Endodermal cell (in vitro differentiated cells): ENCODE measurements at regions not wholly inside any gene's neighbourhood (a gene's known extent, or its start where the extent isn't known, plus 50 kb on each side); places are given as distances from the start of the nearest gene placed in this dataset.

Experiments used
- DNase-seq: peaks from one replicate; pipeline ENCODE4 v3.0.0-alpha.2; 2017
- H3K27ac ChIP-seq: 2 replicates; pipeline ENCODE4 v1.5.1; 2013; ENCODE audit warnings: mild to moderate bottlenecking, low read depth, low read length, moderate library complexity
- H3K27me3 ChIP-seq: 2 replicates; pipeline ENCODE4 v1.6.1; 2013; ENCODE audit warnings: mild to moderate bottlenecking, low read length, moderate library complexity; ENCODE audit not compliant: insufficient read depth, control insufficient read depth, poor library complexity, severe bottlenecking
- H3K36me3 ChIP-seq: 2 replicates; pipeline ENCODE4 v1.7.0; 2013; ENCODE audit warnings: mild to moderate bottlenecking, low read length, moderate library complexity; ENCODE audit not compliant: control insufficient read depth, insufficient read depth
- H3K4me1 ChIP-seq: one replicate; pipeline ENCODE4 v1.7.0; 2013; ENCODE audit warnings: low read length; ENCODE audit not compliant: control insufficient read depth, insufficient read depth
- H3K4me3 ChIP-seq: 2 replicates; pipeline ENCODE4 v1.5.1; 2013; ENCODE audit warnings: mild to moderate bottlenecking, low read length, moderate library complexity
- H3K9ac ChIP-seq: 2 replicates; pipeline ENCODE4 v1.6.1; 2013; ENCODE audit warnings: mild to moderate bottlenecking, low read length, moderate library complexity; ENCODE audit not compliant: poor library complexity, severe bottlenecking; ENCODE audit errors: extremely low read depth
- H3K9me3 ChIP-seq: 2 replicates; pipeline ENCODE4 v1.6.1; 2013; ENCODE audit warnings: mild to moderate bottlenecking, low read length, moderate library complexity; ENCODE audit not compliant: control insufficient read depth
- H3K27ac Mint-ChIP-seq: 2 replicates; pipeline ENCODE4 v1.8.0; 2020; ENCODE audit warnings: mixed read lengths
- H3K27me3 Mint-ChIP-seq: 2 replicates; pipeline ENCODE4 v1.8.0; 2021; ENCODE audit warnings: mild to moderate bottlenecking, mixed read lengths; ENCODE audit not compliant: insufficient read depth
- H3K36me3 Mint-ChIP-seq: 2 replicates; pipeline ENCODE4 v1.8.0; 2020; ENCODE audit warnings: low read depth, mixed read lengths
- H3K4me1 Mint-ChIP-seq: 2 replicates; pipeline ENCODE4 v1.8.0; 2020; ENCODE audit warnings: mixed read lengths
- H3K4me3 Mint-ChIP-seq: 2 replicates; pipeline ENCODE4 v1.8.0; 2020; ENCODE audit warnings: mild to moderate bottlenecking, moderate library complexity, mixed read lengths
- H3K9me3 Mint-ChIP-seq: 2 replicates; pipeline ENCODE4 v1.8.0; 2020; ENCODE audit warnings: mild to moderate bottlenecking, mixed read lengths
- CTCF ChIP-seq: fragments of 200-600 bp; sonication (generic); conservative IDR thresholded peaks from 2 replicates; pipeline ENCODE4 v1.5.0; 2021; ENCODE audit warnings: antibody characterized with exemption, mild to moderate bottlenecking
- WGBS, 2 experiments: methylation state at CpG; one replicate each; pipeline versions ENCODE4 v1.1.5 to v1.1.7; 2013; ENCODE audit warnings: missing lambda C conversion rate in 2 of 2, mixed read lengths in 1 of 2; ENCODE audit not compliant: insufficient coverage in 1 of 2, insufficient read length in 1 of 2; 5-methylcytosine and 5-hydroxymethylcytosine counted together

- Histone ChIP-seq H3K27me3 (no peaks in the 10 kb centered on the region), H3K9ac (no peak overlapping the region), H3K27ac (no peak overlapping the region), H3K4me1 (no peaks in the 10 kb centered on the region), H3K4me3 (no peak overlapping the region), H3K36me3 (no peaks in the 10 kb centered on the region), H3K9me3 (no peaks in the 10 kb centered on the region)
- no peak for TF ChIP-seq CTCF
- H3K36me3 Mint-ChIP-seq, result no peaks in the 10 kb centered on the region
- no peaks in the 10 kb centered on the region for H3K4me1 Mint-ChIP-seq
- H3K27ac Mint-ChIP-seq, result no peak overlapping the region
- no peaks in the 10 kb centered on the region for H3K27me3 Mint-ChIP-seq
- H3K4me3 Mint-ChIP-seq, result no peak overlapping the region
- DNase-seq, result no peak
- WGBS, 2 experiments, result 67 to 83% methylated on average over 1 to 3 of the region's 3 CpGs
- no peaks in the 10 kb centered on the region for H3K9me3 Mint-ChIP-seq
These were observed 50.4 kb upstream of the ENPP7 start for GRCh38 chr17:79680318-79680695.

DNA sequence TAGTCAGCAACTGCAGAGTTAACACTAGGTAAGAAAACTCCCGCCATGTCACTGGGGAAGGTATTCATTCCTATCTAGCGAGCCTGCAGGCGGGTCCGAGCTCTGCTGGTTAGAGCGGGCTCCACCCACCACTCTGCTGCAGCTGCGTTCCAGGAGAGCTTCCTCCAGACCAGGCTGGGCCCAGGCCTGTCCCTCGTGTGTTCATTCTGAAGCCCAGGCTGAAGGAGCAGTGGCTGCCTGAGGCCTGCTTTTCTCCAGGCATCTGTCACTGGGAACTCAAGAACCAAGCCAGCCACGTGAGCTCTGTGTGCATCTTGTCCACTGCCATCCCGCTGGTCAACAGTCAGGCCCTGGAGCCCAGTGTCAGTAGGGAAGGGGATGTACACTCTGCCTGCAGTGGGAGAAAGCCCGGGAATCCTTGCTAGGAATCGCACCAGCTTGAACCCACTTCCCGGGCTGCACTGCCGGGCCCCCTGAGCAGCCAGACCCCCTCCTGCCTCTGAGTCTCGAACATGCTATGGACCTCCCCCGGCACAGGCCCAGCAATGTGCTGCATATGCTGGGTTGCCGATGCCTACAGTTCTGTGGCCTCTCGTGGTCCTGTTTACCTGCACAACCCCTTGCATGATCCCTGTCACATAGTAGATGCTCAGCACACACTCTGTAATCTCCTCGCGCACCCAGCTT is 51.0 kb upstream of the ENPP7 start:
- no peak overlapping the region for H3K4me3 Mint-ChIP-seq
- no peak overlapping the region for H3K27ac Mint-ChIP-seq
- H3K27me3 Mint-ChIP-seq, result no peaks in the 10 kb centered on the region
- H3K4me1 Mint-ChIP-seq, result no peaks in the 10 kb centered on the region
- WGBS, 2 experiments, result 91 to 93% methylated on average over 11 to 19 of the region's 19 CpGs
- no peak for DNase-seq
- no peak for TF ChIP-seq CTCF
- H3K9me3 ChIP-seq, result no peaks in the 10 kb centered on the region
- H3K9me3 Mint-ChIP-seq, result no peaks in the 10 kb centered on the region
- no peak overlapping the region for H3K27ac ChIP-seq
- H3K36me3 Mint-ChIP-seq, result no peaks in the 10 kb centered on the region
- no peaks in the 10 kb centered on the region for H3K27me3 ChIP-seq
- no peak overlapping the region for H3K4me3 ChIP-seq
- no peaks in the 10 kb centered on the region for H3K4me1 ChIP-seq
- H3K9ac ChIP-seq, result no peak overlapping the region
- no peaks in the 10 kb centered on the region for H3K36me3 ChIP-seq

DNA sequence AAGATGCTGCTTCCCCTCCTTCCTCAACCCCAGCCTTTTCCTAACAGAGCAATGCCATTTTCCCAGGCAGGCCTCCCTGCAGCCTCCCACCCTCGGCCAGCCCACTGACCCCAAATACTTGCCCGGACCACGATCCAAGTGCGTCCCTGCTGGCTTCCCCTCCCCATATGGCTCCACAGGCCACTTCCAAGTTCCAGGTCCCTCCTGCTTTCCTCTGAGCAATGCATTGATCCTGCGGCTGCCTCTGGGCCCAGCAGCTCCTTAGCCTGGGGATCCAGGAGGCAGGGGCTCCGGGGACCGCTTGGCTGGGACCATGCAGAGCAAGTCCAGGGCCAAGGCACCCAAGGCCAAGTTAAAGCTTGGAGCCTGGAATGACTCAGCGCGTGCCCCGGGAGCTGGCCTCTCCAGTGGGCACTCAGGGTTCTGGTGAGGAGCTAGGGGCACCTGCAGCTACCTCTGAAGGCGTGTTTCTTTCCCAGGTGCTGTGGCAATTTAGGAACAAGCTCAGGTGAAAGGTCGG is 51.9 kb upstream of the ENPP7 start:
- Mint-ChIP-seq H3K27ac (no peak overlapping the region), H3K4me3 (no peak overlapping the region), H3K27me3 (peaks cover 1% of the 10 kb centered on the region), H3K4me1 (no peaks in the 10 kb centered on the region), H3K36me3 (no peaks in the 10 kb centered on the region), H3K9me3 (peaks cover 2% of the 10 kb centered on the region)
- no peak overlapping the region for H3K9ac ChIP-seq
- no peak for DNase-seq
- no peaks in the 10 kb centered on the region for H3K4me1 ChIP-seq
- H3K4me3 ChIP-seq, result no peak overlapping the region
- no peaks in the 10 kb centered on the region for H3K36me3 ChIP-seq
- no peaks in the 10 kb centered on the region for H3K27me3 ChIP-seq
- WGBS, 2 experiments, result 72 to 79% methylated on average over 11 to 12 of the region's 12 CpGs
- no peak overlapping the region for H3K27ac ChIP-seq
- peaks cover 4% of the 10 kb centered on the region for H3K9me3 ChIP-seq
- TF ChIP-seq CTCF, result no peak
